ENCODE measurements at regions not wholly inside any gene's neighbourhood (a gene's known extent, or its start where the extent isn't known, plus 50 kb on each side); places are given as distances from the start of the nearest gene placed in this dataset.

GRCh38 chr13:107076801-107077200 lies 508.9 kb upstream of the ARGLU1 start:
- intact Hi-C loops (cut with DNase I): no loop called here
- Histone ChIP-seq H3K27ac (no peak overlapping the region), H3K9me3 (no peaks in the 10 kb centered on the region), H3K4me3 (no peak overlapping the region), H3K36me3 (no peaks in the 10 kb centered on the region), H3K4me1 (no peaks in the 10 kb centered on the region), H3K27me3 (no peaks in the 10 kb centered on the region)
- WGBS, 2 donors: 26 to 38% methylated on average over 3 of the region's 3 CpGs
- TF ChIP-seq, protein P1, sequence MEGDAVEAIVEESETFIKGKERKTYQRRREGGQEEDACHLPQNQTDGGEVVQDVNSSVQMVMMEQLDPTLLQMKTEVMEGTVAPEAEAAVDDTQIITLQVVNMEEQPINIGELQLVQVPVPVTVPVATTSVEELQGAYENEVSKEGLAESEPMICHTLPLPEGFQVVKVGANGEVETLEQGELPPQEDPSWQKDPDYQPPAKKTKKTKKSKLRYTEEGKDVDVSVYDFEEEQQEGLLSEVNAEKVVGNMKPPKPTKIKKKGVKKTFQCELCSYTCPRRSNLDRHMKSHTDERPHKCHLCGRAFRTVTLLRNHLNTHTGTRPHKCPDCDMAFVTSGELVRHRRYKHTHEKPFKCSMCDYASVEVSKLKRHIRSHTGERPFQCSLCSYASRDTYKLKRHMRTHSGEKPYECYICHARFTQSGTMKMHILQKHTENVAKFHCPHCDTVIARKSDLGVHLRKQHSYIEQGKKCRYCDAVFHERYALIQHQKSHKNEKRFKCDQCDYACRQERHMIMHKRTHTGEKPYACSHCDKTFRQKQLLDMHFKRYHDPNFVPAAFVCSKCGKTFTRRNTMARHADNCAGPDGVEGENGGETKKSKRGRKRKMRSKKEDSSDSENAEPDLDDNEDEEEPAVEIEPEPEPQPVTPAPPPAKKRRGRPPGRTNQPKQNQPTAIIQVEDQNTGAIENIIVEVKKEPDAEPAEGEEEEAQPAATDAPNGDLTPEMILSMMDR (IDR thresholded peaks at IDR 0.05): no peak
- no peak for TF ChIP-seq POLR2A (IDR thresholded peaks at IDR 0.05)
- no peak for DNase-seq

- H3K27me3 ChIP-seq: no peaks in the 10 kb centered on the region
- 74 to 79% methylated on average over 6 of the region's 6 CpGs for WGBS, 2 donors
- no peaks in the 10 kb centered on the region for H3K36me3 ChIP-seq
- H3K4me3 ChIP-seq: no peak overlapping the region
- intact Hi-C loops (cut with DNase I): no loop called here
- no peak for TF ChIP-seq POLR2A (IDR thresholded peaks at IDR 0.05)
- TF ChIP-seq, protein P1 (IDR thresholded peaks at IDR 0.05): no peak
- DNase-seq: no peak
- H3K27ac ChIP-seq: no peak overlapping the region
- no peaks in the 10 kb centered on the region for H3K4me1 ChIP-seq
- no peaks in the 10 kb centered on the region for H3K9me3 ChIP-seq
Observed at GRCh38 chr13:107075576-107075975, 507.6 kb upstream of the ARGLU1 start.

DNA sequence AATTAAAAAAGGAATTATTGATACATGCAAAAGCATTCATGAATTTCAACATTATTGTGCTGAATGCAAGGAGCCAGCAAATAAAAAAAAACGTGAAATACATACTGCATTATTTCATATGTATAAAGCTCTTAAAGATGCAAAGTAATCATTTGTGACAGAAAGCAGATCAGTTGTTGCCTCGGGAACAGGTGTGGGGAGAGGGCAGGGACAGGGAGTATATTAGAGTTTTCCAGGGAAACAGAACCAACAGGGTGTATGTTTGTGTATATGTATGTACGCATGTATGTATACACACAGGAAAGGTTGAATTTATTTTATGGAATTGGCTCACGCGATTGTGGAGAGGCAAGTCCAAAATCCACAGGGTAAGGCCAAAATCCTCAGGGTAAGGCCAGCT lies 502.9 kb upstream of the ARGLU1 start:
- intact Hi-C loops (cut with DNase I): no loop called here

DNA sequence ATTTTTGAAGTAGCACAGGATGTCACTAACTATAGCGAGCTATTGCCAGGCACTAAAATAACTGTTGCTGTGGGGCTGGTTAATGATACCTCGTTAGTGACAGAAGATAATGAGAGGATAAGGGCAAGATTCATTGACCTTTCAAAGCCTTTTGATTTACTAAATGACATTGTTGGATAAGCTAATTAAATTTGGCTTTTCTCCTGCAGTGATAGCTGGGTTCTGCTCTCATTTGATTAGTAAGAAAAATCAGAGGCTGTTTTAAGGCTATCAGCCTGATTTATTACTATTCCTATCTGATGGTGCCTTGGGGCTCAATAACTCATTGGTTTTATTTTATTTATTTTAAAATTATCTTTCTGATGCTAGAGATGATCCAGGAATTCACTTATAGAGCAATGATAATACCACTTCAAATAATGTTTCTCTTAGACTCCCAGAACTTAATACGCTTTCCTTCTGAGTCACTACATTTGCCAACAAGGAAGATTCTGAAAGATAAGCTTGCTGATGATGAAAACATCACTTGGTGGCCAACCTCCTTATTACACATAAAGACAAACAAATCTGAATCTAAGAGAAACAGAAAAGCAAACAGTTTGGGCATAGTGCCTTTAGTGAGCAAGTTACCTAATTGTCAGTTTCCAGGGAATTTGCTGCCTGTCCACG lies 501.3 kb upstream of the ARGLU1 start:
- Histone ChIP-seq H3K27me3 (no peaks in the 10 kb centered on the region), H3K4me3 (no peak overlapping the region), H3K4me1 (no peaks in the 10 kb centered on the region), H3K27ac (no peak overlapping the region), H3K9me3 (no peaks in the 10 kb centered on the region), H3K36me3 (no peaks in the 10 kb centered on the region)
- WGBS, 2 donors: 41 to 49% methylated on average over 4 of the region's 4 CpGs
- no peak for DNase-seq
- TF ChIP-seq POLR2A (IDR thresholded peaks at IDR 0.05): no peak
- TF ChIP-seq, protein P1 (IDR thresholded peaks at IDR 0.05): no peak
- intact Hi-C loops (cut with DNase I): no loop called here

More for the DNA sequence above, 502.9 kb upstream of the ARGLU1 start:
- DNase-seq: no peak
- WGBS, 2 donors: 77 to 94% methylated on average over 4 of the region's 5 CpGs
- Histone ChIP-seq H3K4me3 (no peak overlapping the region), H3K4me1 (no peaks in the 10 kb centered on the region), H3K27me3 (no peaks in the 10 kb centered on the region), H3K36me3 (no peaks in the 10 kb centered on the region), H3K27ac (no peak overlapping the region), H3K9me3 (no peaks in the 10 kb centered on the region)
- TF ChIP-seq POLR2A (IDR thresholded peaks at IDR 0.05): no peak
- TF ChIP-seq, protein P1 (IDR thresholded peaks at IDR 0.05): no peak

GRCh38 chr13:107067381-107067780 lies 499.4 kb upstream of the ARGLU1 start:
- Histone ChIP-seq H3K36me3 (no peaks in the 10 kb centered on the region), H3K4me3 (no peak overlapping the region), H3K4me1 (no peaks in the 10 kb centered on the region), H3K27ac (no peak overlapping the region), H3K9me3 (no peaks in the 10 kb centered on the region), H3K27me3 (no peaks in the 10 kb centered on the region)
- TF ChIP-seq, protein P1 (IDR thresholded peaks at IDR 0.05): no peak
- TF ChIP-seq POLR2A (IDR thresholded peaks at IDR 0.05): no peak
- 67 to 80% methylated on average over 4 of the region's 4 CpGs for WGBS, 2 donors
- intact Hi-C loops (cut with DNase I): no loop called here
- DNase-seq: no peak
